ENCODE measurements at regions not wholly inside any gene's neighbourhood (a gene's known extent, or its start where the extent isn't known, plus 50 kb on each side); places are given as distances from the start of the nearest gene placed in this dataset.

DNA sequence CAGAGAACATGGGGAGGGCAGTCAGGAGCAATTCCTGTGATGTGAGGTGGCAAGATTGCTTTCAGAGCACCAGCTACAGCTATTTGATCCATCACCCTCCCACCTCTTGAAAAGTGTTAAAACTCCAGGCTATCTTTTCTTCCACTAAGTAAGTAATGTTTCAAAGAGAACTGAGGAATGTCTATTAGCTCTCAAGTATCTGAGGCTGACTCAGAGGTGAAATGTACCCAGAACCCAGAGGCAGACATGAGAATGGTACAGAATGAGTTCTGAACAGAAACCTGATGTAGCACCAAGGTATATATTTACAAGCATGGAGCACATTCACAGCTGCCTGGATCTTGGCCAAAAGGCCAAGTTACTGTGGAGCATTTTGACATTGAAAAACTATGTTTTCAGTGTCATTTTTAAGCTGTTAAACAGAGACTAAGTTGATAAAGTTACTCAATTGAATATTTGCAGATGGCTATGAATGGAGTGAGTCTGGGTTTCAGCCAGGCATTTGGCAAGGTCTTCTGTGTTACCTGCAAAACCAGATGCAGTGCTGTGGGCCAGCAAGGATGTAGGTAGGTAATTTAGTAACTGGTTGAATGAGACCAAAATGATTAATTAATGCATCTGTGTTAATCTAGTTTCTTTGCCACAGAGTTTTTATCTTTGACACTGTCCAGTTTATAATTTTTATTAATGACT is 227.7 kb upstream of the CD96 start:
- no peak overlapping the region for H3K9ac ChIP-seq (ENCODE audit: low read depth, low read length)

DNA sequence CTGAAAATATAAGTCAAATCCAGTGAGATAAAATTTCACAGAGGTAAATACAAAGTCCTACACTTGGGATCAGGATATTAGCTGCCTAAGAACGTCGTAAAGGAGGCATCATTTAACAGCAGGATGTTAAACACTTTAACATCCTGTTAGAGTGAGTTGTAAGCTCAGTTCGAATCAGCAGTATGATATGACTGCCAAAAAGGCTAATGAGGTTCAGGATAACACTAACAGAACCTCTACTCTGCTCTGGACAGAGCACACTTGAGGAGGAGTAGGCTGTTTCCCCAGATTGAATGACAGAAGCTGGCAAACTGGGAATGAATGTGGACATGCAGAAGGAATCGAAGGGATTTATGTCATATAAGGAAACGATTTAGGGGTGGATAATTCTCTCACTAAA is 227.1 kb upstream of the CD96 start:
- H3K4me1 ChIP-seq (ENCODE audit: insufficient read depth, low read length), result no peaks in the 10 kb centered on the region; the same call in 1 of the 2 replicates
- no peak overlapping the region for H3K27ac ChIP-seq (ENCODE audit: low read length)
- no peaks in the 10 kb centered on the region for H3K27me3 ChIP-seq (ENCODE audit: insufficient read depth, low read length)
- no peak overlapping the region for H3K9ac ChIP-seq (ENCODE audit: low read depth, low read length)
- H3K9me3 ChIP-seq (ENCODE audit: insufficient read depth, low read depth, low read length), result no peaks in the 10 kb centered on the region
- H3K36me3 ChIP-seq (ENCODE audit: insufficient read depth, low read depth, low read length), result no peaks in the 10 kb centered on the region
- H3K4me3 ChIP-seq (ENCODE audit: low read length), result no peak overlapping the region

More for the DNA sequence above, 227.7 kb upstream of the CD96 start:
- no peaks in the 10 kb centered on the region for H3K27me3 ChIP-seq (ENCODE audit: insufficient read depth, low read length)
- no peak overlapping the region for H3K4me3 ChIP-seq (ENCODE audit: low read length)
- H3K4me1 ChIP-seq (ENCODE audit: insufficient read depth, low read length), result no peaks in the 10 kb centered on the region; the same call in 1 of the 2 replicates
- no peaks in the 10 kb centered on the region for H3K36me3 ChIP-seq (ENCODE audit: insufficient read depth, low read depth, low read length)
- no peaks in the 10 kb centered on the region for H3K9me3 ChIP-seq (ENCODE audit: insufficient read depth, low read depth, low read length)
- H3K27ac ChIP-seq (ENCODE audit: low read length), result no peak overlapping the region

DNA sequence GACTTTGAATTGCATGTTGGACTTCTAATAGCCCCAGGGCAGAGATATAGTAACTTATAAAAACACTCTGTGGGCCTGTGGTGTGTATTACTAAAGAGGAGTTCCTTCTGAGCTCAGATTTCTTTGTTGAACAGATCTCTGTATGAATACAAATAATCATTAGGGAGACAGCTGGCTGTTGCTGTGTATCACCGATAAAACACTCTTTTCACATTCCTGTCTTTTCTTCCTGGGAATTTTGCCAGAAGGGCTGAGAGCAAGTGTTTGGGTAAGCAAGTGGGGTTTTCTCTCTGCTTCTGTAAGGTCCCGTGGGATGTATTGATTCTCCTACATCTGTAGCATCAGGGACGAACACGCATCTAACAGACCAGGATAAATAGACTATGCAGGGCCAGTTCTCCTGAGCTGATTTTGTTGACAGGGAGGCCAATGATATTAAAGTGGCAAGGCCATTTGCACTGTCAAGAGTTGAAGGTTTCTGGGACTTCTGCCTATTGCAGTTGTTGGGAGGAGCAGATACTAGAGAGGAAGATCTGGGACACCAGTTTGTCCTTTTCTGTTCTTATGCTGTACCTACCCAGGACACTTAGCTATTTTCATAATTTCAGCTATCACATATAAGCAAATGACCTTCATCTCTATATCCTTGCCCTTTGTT is 225.9 kb upstream of the CD96 start:
- no peak overlapping the region for H3K27ac ChIP-seq (ENCODE audit: low read length)
- no peaks in the 10 kb centered on the region for H3K36me3 ChIP-seq (ENCODE audit: insufficient read depth, low read depth, low read length)
- H3K4me3 ChIP-seq (ENCODE audit: low read length), result no peak overlapping the region
- no peaks in the 10 kb centered on the region; the same call in 1 of the 2 replicates for H3K4me1 ChIP-seq (ENCODE audit: insufficient read depth, low read length)
- no peaks in the 10 kb centered on the region for H3K27me3 ChIP-seq (ENCODE audit: insufficient read depth, low read length)
- no peaks in the 10 kb centered on the region for H3K9me3 ChIP-seq (ENCODE audit: insufficient read depth, low read depth, low read length)
- no peak overlapping the region for H3K9ac ChIP-seq (ENCODE audit: low read depth, low read length)

DNA sequence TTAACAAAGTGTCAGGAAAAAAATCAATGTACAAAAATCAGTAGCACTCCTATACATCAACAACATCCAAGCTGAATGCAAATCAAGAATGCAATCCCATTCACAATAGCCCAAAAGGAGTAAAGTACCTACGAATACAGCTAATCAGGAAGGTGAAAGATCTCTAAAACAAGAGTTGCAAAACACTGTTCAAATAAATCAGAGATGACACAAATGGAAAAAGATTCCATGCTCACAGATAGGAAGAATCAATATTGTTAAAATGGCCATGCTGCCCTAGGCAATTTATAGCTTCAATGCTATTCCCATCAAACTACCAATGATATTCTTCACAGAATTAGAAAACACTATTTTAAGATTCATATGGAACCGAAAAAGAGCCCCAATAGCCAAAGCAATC is 223.7 kb upstream of the CD96 start:
- H3K9me3 ChIP-seq (ENCODE audit: insufficient read depth, low read depth, low read length), result no peaks in the 10 kb centered on the region
- H3K27me3 ChIP-seq (ENCODE audit: insufficient read depth, low read length), result no peaks in the 10 kb centered on the region
- H3K36me3 ChIP-seq (ENCODE audit: insufficient read depth, low read depth, low read length), result no peaks in the 10 kb centered on the region
- no peaks in the 10 kb centered on the region; the same call in 1 of the 2 replicates for H3K4me1 ChIP-seq (ENCODE audit: insufficient read depth, low read length)
- no peak overlapping the region for H3K9ac ChIP-seq (ENCODE audit: low read depth, low read length)
- H3K4me3 ChIP-seq (ENCODE audit: low read length), result no peak overlapping the region
- H3K27ac ChIP-seq (ENCODE audit: low read length), result no peak overlapping the region

DNA sequence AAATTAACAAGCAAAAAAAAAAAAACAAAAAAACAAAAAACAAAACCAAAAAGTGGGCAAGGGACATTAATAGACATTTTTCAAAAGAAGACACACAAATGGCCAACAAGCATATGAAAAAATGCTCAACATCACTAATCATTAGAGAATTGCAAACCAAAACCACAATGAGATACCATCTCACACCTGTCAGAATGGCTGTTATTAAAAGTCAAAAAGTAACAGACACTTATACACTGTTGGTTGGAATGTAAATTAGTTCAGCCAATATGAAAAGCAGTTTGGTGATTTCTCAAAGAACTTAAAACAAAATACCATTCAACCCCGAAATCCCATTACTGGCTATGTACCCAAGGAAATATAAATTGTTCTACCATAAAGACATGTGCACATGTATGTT is 222.4 kb upstream of the CD96 start:
- no peak overlapping the region for H3K27ac ChIP-seq (ENCODE audit: low read length)
- H3K4me1 ChIP-seq (ENCODE audit: insufficient read depth, low read length), result no peaks in the 10 kb centered on the region
- H3K9ac ChIP-seq (ENCODE audit: low read depth, low read length), result no peak overlapping the region
- no peak overlapping the region for H3K4me3 ChIP-seq (ENCODE audit: low read length)
- H3K27me3 ChIP-seq (ENCODE audit: insufficient read depth, low read length), result no peaks in the 10 kb centered on the region
- H3K36me3 ChIP-seq (ENCODE audit: insufficient read depth, low read depth, low read length), result no peaks in the 10 kb centered on the region
- no peaks in the 10 kb centered on the region for H3K9me3 ChIP-seq (ENCODE audit: insufficient read depth, low read depth, low read length)

DNA sequence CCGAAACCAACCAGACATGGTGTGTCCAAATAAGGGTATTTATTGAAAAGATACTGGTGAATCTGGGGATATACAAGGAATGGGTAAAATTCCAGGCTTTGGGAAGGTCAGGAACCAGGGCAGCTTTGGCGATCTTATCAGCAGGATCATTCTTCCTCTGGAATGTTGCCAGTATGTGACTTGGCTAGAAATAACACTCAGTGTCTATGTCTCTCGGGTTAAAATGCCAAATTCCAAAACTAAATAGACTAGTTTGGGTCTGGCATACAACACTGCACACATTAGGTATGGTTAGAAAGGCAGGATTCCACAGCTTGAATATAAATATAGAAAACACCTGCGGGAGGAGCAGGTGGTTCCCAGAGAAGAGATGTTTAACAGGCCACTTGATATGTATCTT is 220.2 kb upstream of the CD96 start:
- Histone ChIP-seq H3K4me1 (ENCODE audit: insufficient read depth, low read length) (no peaks in the 10 kb centered on the region), H3K9ac (ENCODE audit: low read depth, low read length) (no peak overlapping the region), H3K4me3 (ENCODE audit: low read length) (no peak overlapping the region), H3K9me3 (ENCODE audit: insufficient read depth, low read depth, low read length) (no peaks in the 10 kb centered on the region), H3K36me3 (ENCODE audit: insufficient read depth, low read depth, low read length) (no peaks in the 10 kb centered on the region), H3K27ac (ENCODE audit: low read length) (no peak overlapping the region), H3K27me3 (ENCODE audit: insufficient read depth, low read length) (no peaks in the 10 kb centered on the region)

DNA sequence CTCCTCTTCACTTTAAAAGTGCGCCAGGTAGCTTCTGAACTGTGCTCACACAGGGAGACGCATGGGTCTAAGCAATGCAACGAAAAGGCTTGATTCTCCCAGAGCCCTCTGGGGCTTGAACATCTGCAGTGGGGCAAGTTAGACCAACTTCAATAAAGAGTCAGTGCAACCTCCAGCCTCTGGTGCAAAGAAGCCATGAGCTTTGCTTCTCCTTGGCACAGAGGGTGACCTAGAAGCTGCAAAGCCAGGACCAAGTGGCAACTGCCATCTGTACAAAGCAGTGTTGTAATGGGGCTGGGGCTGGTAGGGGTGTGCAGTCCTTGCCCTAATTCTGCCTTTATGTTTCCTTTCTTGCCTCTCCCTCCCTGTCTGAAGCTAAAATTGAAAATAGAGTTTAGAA is 219.0 kb upstream of the CD96 start:
- Histone ChIP-seq H3K4me1 (ENCODE audit: insufficient read depth, low read length) (no peaks in the 10 kb centered on the region), H3K27ac (ENCODE audit: low read length) (no peak overlapping the region), H3K9ac (ENCODE audit: low read depth, low read length) (no peak overlapping the region), H3K9me3 (ENCODE audit: insufficient read depth, low read depth, low read length) (no peaks in the 10 kb centered on the region), H3K36me3 (ENCODE audit: insufficient read depth, low read depth, low read length) (no peaks in the 10 kb centered on the region), H3K4me3 (ENCODE audit: low read length) (no peak overlapping the region), H3K27me3 (ENCODE audit: insufficient read depth, low read length) (peaks cover 2% of the 10 kb centered on the region; the same call in 1 of the 2 replicates)

DNA sequence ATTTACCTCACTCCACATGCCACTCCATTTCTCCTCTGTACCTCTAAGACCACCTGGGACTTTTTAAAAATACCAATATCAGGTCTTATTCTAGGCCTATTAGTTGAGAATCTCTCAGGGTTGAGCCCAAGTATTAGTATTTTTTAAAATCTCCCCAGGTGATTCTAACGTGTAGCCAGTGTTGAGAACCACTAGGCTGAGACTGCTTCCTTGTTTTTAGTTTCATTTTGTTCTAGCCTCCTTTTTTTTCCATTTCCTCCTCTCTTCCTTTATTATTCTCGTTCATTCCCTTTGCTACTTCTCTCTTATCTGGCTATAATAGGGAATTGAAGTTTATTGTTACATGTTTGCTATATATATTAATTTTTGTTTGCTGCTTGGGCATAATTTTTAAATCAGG is 217.8 kb upstream of the CD96 start:
- H3K4me3 ChIP-seq (ENCODE audit: low read length), result no peak overlapping the region
- no peaks in the 10 kb centered on the region for H3K9me3 ChIP-seq (ENCODE audit: insufficient read depth, low read depth, low read length)
- H3K27me3 ChIP-seq (ENCODE audit: insufficient read depth, low read length), result peaks cover 8% of the 10 kb centered on the region; the same call in 1 of the 2 replicates
- H3K9ac ChIP-seq (ENCODE audit: low read depth, low read length), result no peak overlapping the region
- no peak overlapping the region for H3K27ac ChIP-seq (ENCODE audit: low read length)
- no peaks in the 10 kb centered on the region for H3K36me3 ChIP-seq (ENCODE audit: insufficient read depth, low read depth, low read length)
- H3K4me1 ChIP-seq (ENCODE audit: insufficient read depth, low read length), result no peaks in the 10 kb centered on the region

DNA sequence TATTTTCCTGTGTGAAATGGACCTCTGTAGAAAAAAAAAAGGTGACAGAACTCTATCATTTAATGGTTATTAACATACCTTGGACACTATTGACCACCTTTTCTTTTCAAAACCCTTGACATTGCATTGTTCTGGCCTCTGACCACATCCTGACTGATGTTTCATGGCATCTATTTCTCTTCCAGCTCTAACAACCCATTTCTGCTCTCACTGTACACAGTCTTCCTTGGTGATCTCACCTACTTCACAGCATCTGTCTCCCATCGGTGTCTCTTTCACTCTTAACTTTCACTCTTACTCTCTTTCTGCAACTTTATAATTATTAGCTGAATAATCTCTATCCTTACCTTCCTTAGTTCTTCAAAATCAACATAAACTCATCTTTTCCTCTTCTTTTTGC is 217.4 kb upstream of the CD96 start:
- Histone ChIP-seq H3K27me3 (ENCODE audit: insufficient read depth, low read length) (peaks cover 8% of the 10 kb centered on the region; the same call in 1 of the 2 replicates), H3K9ac (ENCODE audit: low read depth, low read length) (no peak overlapping the region), H3K4me3 (ENCODE audit: low read length) (no peak overlapping the region), H3K4me1 (ENCODE audit: insufficient read depth, low read length) (no peaks in the 10 kb centered on the region), H3K36me3 (ENCODE audit: insufficient read depth, low read depth, low read length) (no peaks in the 10 kb centered on the region), H3K27ac (ENCODE audit: low read length) (no peak overlapping the region), H3K9me3 (ENCODE audit: insufficient read depth, low read depth, low read length) (no peaks in the 10 kb centered on the region)

DNA sequence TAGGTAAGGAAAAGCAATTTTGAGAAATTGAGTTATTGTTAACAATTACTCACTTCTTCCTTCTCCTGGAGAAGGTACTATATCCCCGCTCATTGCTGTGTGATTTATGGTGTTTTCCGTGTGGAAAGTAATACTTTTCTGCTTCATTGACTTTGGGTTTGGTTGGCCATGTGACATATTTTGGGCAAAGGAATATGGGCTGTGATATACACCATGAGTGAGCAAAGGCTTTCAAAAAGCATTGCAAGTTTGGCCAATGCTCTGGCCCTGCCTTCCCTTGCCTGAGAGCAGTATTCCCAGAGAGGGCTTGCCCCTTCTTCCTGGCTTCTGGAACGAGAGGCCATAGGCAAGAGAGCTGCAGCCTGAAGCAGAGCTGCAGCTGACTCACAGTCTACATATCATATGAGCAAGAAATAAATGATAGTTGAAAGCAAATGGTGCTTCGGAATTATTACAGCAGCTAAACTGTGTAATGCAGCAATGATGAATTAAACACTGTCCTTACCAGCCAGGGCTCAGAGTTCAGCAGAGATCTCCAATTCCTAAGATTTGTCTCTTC is 216.8 kb upstream of the CD96 start:
- Histone ChIP-seq H3K36me3 (ENCODE audit: insufficient read depth, low read depth, low read length) (no peaks in the 10 kb centered on the region), H3K4me1 (ENCODE audit: insufficient read depth, low read length) (no peaks in the 10 kb centered on the region), H3K9me3 (ENCODE audit: insufficient read depth, low read depth, low read length) (no peaks in the 10 kb centered on the region), H3K9ac (ENCODE audit: low read depth, low read length) (no peak overlapping the region), H3K27me3 (ENCODE audit: insufficient read depth, low read length) (peaks cover 8% of the 10 kb centered on the region; the same call in 1 of the 2 replicates), H3K27ac (ENCODE audit: low read length) (no peak overlapping the region), H3K4me3 (ENCODE audit: low read length) (no peak overlapping the region)

DNA sequence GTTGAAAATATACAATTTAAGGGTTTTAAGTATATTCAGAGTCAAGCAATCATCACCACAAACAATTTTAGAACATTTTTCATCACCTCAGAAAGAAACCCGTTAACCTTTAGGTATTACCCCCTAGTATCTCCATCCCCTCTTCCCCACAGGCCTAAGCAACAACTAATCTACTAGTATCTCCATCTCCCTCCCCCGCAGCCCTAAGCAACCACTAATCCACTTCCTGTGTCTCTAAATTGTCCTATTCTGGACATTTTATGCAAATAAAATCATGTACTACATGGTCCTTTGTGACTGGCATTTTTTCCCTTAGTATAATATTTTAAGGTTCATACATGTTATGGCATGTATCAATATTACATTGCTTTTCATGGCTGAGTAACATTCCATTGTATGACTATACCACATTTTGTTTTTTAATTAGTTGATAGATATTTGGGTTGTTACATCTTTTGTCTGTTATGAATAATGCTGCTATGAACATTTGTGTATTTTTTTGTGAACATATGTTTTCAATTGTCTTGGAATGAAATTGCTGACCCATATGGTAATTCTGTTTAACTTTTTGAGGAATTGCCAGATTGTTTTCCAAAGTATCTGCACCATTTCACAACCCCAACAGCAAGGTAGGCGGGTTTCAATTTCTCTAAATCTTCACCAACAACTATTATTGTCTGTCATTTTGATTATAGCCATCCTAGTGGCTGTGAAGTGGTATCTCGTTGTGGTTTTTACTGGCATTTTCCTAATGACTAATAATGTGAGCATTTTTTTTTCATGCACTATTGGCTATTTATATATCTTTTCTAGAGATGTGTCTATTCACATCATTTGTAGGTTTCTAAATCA is 215.6 kb upstream of the CD96 start:
- Histone ChIP-seq H3K27ac (ENCODE audit: low read length) (no peak overlapping the region), H3K27me3 (ENCODE audit: insufficient read depth, low read length) (peaks cover 8% of the 10 kb centered on the region; the same call in 1 of the 2 replicates), H3K9me3 (ENCODE audit: insufficient read depth, low read depth, low read length) (no peaks in the 10 kb centered on the region), H3K36me3 (ENCODE audit: insufficient read depth, low read depth, low read length) (no peaks in the 10 kb centered on the region), H3K9ac (ENCODE audit: low read depth, low read length) (no peak overlapping the region), H3K4me1 (ENCODE audit: insufficient read depth, low read length) (no peaks in the 10 kb centered on the region), H3K4me3 (ENCODE audit: low read length) (no peak overlapping the region)

Measured in iPS-20b (cell line).